ENCODE measurements at regions not wholly inside any gene's neighbourhood (a gene's known extent, or its start where the extent isn't known, plus 50 kb on each side); places are given as distances from the start of the nearest gene placed in this dataset.
"Not testable (repeated sequence)": the region's sequence is repeated elsewhere in the genome, so short reads cannot be mapped to it uniquely, and the experiment has no call there.

GRCh38 chr12:83870921-83871599 is 1041.5 kb downstream of the SLC6A15 start:
- H3K9me3 ChIP-seq (ENCODE audit: insufficient read depth, low read length, severe bottlenecking); H3K36me3 ChIP-seq (ENCODE audit: insufficient read depth, low read length); H2AFZ ChIP-seq (ENCODE audit: low read depth, low read length); H3K4me2 ChIP-seq (ENCODE audit: insufficient read depth, low read length); DNase-seq; H3K27ac ChIP-seq (ENCODE audit: low read length); H3K79me2 ChIP-seq (ENCODE audit: insufficient read depth, low read length); ATAC-seq (ENCODE audit: insufficient read depth, low read depth); H3K9ac ChIP-seq (ENCODE audit: low read depth, low read length); H3K4me3 ChIP-seq (ENCODE audit: low read depth in 1 of 2, low read length in 2 of 2); H3K4me1 ChIP-seq (ENCODE audit: insufficient read depth, low read length); H3K27me3 ChIP-seq (ENCODE audit: insufficient read depth, low read length, poor library complexity); H4K20me1 ChIP-seq (ENCODE audit: insufficient read depth, low read length): not testable (repeated sequence)

DNA sequence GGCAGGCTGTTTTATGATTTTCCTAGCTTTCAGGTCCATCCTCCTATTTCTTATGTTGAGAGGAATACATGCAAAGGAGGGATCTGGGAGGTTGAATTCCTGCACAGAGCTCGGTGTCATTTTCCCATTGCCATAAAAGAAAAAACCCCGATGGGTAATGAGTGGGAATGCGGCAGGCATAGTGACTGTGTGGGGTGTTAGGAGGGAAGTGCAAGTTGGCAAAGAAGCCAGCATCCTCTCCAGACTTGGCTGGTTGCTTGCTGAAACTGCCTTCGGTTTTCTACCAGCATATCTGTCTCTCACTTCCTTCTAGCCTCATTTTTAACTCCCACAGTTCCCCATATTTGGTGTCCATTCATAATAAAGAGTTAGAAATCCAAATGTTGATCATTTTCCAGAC is 1046.1 kb downstream of the SLC6A15 start:
- DNase-seq = no peak
- Histone ChIP-seq H3K9me3 (ENCODE audit: insufficient read depth, low read length, severe bottlenecking) (no peaks in the 10 kb centered on the region), H3K27ac (ENCODE audit: low read length) (no peak overlapping the region), H3K4me1 (ENCODE audit: insufficient read depth, low read length) (no peaks in the 10 kb centered on the region), H3K9ac (ENCODE audit: low read depth, low read length) (no peak overlapping the region), H3K36me3 (ENCODE audit: insufficient read depth, low read length) (no peaks in the 10 kb centered on the region), H2AFZ (ENCODE audit: low read depth, low read length) (no peak overlapping the region), H3K4me2 (ENCODE audit: insufficient read depth, low read length) (no peak overlapping the region), H4K20me1 (ENCODE audit: insufficient read depth, low read length) (no peaks in the 10 kb centered on the region), H3K4me3 (ENCODE audit: low read depth in 1 of 2, low read length in 2 of 2) (no peak overlapping the region), H3K27me3 (ENCODE audit: insufficient read depth, low read length, poor library complexity) (no peaks in the 10 kb centered on the region), H3K79me2 (ENCODE audit: insufficient read depth, low read length) (no peaks in the 10 kb centered on the region)
- ATAC-seq (ENCODE audit: insufficient read depth, low read depth) = no peak
- no peak for TF ChIP-seq CTCF (IDR thresholded peaks at IDR 0.05; ENCODE audit: borderline replicate concordance, extremely low read depth, low read length, poor library complexity, severe bottlenecking)
- TF ChIP-seq EZH2 (IDR thresholded peaks at IDR 0.05; ENCODE audit: borderline replicate concordance, low read depth, low read length, severe bottlenecking) = no peak

GRCh38 chr12:83865431-83865830 is 1047.2 kb downstream of the SLC6A15 start:
- Histone ChIP-seq H3K27me3 (ENCODE audit: insufficient read depth, low read length, poor library complexity) (no peaks in the 10 kb centered on the region), H3K4me3 (ENCODE audit: low read depth in 1 of 2, low read length in 2 of 2) (no peak overlapping the region), H3K79me2 (ENCODE audit: insufficient read depth, low read length) (no peaks in the 10 kb centered on the region), H4K20me1 (ENCODE audit: insufficient read depth, low read length) (no peaks in the 10 kb centered on the region), H3K9me3 (ENCODE audit: insufficient read depth, low read length, severe bottlenecking) (no peaks in the 10 kb centered on the region), H3K27ac (ENCODE audit: low read length) (no peak overlapping the region), H3K4me1 (ENCODE audit: insufficient read depth, low read length) (no peaks in the 10 kb centered on the region), H3K4me2 (ENCODE audit: insufficient read depth, low read length) (no peak overlapping the region), H2AFZ (ENCODE audit: low read depth, low read length) (no peak overlapping the region), H3K9ac (ENCODE audit: low read depth, low read length) (no peak overlapping the region), H3K36me3 (ENCODE audit: insufficient read depth, low read length) (no peaks in the 10 kb centered on the region)
- no peak for DNase-seq
- TF ChIP-seq CTCF (IDR thresholded peaks at IDR 0.05; ENCODE audit: borderline replicate concordance, extremely low read depth, low read length, poor library complexity, severe bottlenecking) = no peak
- TF ChIP-seq EZH2 (IDR thresholded peaks at IDR 0.05; ENCODE audit: borderline replicate concordance, low read depth, low read length, severe bottlenecking) = no peak
- ATAC-seq (ENCODE audit: insufficient read depth, low read depth) = no peak

- TF ChIP-seq CTCF (IDR thresholded peaks at IDR 0.05; ENCODE audit: borderline replicate concordance, extremely low read depth, low read length, poor library complexity, severe bottlenecking) (no peak), EZH2 (IDR thresholded peaks at IDR 0.05; ENCODE audit: borderline replicate concordance, low read depth, low read length, severe bottlenecking) (no peak)
- H3K27ac ChIP-seq (ENCODE audit: low read length) = no peak overlapping the region
- H3K9ac ChIP-seq (ENCODE audit: low read depth, low read length) = no peak overlapping the region
- ATAC-seq (ENCODE audit: insufficient read depth, low read depth) (no peak), DNase-seq (no peak)
- no peaks in the 10 kb centered on the region for H3K4me1 ChIP-seq (ENCODE audit: insufficient read depth, low read length)
- H3K4me3 ChIP-seq (ENCODE audit: low read depth in 1 of 2, low read length in 2 of 2) = no peak overlapping the region
- no peak overlapping the region for H3K4me2 ChIP-seq (ENCODE audit: insufficient read depth, low read length)
- no peaks in the 10 kb centered on the region for H3K9me3 ChIP-seq (ENCODE audit: insufficient read depth, low read length, severe bottlenecking)
- no peaks in the 10 kb centered on the region for H3K36me3 ChIP-seq (ENCODE audit: insufficient read depth, low read length)
- H4K20me1 ChIP-seq (ENCODE audit: insufficient read depth, low read length) = no peaks in the 10 kb centered on the region
- H3K79me2 ChIP-seq (ENCODE audit: insufficient read depth, low read length) = no peaks in the 10 kb centered on the region
- H2AFZ ChIP-seq (ENCODE audit: low read depth, low read length) = no peak overlapping the region
- H3K27me3 ChIP-seq (ENCODE audit: insufficient read depth, low read length, poor library complexity) = no peaks in the 10 kb centered on the region
Measured at GRCh38 chr12:83864054-83864453, 1048.5 kb downstream of the SLC6A15 start.

All from DND-41 (cell line).